Muscle of leg (tissue), 3 donors: ENCODE measurements at regions not wholly inside any gene's neighbourhood (a gene's known extent, or its start where the extent isn't known, plus 50 kb on each side); places are given as distances from the start of the nearest gene placed in this dataset.

ENCODE experiments used
- DNase-seq: peaks from one replicate; pipeline ENCODE4 v3.0.0; 2013
- H3K27ac ChIP-seq: one replicate; pipeline ENCODE4 v1.5.1; 2013; ENCODE audit warnings: mild to moderate bottlenecking, low read length, control low read depth
- H3K27me3 ChIP-seq: one replicate; pipeline ENCODE4 v1.6.1; 2013; ENCODE audit warnings: low read length; ENCODE audit not compliant: control insufficient read depth, insufficient read depth
- H3K36me3 ChIP-seq: one replicate; pipeline ENCODE4 v1.6.1; 2013; ENCODE audit warnings: low read length; ENCODE audit not compliant: control insufficient read depth, insufficient read depth
- H3K4me1 ChIP-seq: one replicate; pipeline ENCODE4 v1.6.1; 2013; ENCODE audit warnings: low read length; ENCODE audit not compliant: control insufficient read depth, insufficient read depth
- H3K4me3 ChIP-seq: one replicate; pipeline ENCODE4 v1.5.1; 2013; ENCODE audit warnings: low read length, control low read depth
- H3K9me3 ChIP-seq: replicated peaks from 2 replicates; pipeline ENCODE4 v1.6.1; 2013; ENCODE audit warnings: low read depth, low read length; ENCODE audit not compliant: control insufficient read depth
- WGBS: methylation state at CpG from one replicate; pipeline ENCODE4 v1.1.5; 2013; ENCODE audit warnings: missing lambda C conversion rate; ENCODE audit not compliant: insufficient coverage; 5-methylcytosine and 5-hydroxymethylcytosine counted together

DNA sequence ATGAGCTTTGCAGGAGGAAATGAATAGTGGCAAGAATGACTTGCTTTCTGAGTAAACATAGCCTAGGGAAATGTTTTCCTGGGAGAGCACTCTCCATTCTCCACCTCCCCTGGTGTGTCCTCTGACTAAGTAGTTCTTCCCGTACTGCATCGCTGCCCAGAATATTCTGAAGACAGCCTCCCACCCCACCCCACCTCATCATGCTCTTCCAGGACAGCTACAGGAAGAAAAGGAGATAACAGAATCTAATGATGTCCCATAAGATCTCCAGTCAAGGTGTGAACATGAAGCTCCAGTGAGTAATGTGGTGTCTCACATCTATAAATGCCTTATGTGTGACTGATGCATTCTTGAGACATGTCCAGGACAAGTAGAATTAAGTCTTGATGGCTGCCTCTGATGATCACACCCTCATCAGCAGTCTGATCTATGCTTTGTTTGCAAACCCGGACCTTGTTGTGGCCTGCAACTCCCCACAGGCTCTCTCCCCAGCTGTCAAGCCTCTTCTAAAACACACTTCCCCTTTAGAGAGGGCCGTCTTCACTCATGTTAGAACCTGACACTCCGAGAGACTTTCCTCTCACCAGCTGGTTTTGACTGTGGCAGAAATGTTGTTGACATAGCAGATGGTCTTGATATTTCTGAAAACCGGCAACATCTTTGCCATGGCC is 183.0 kb downstream of the CYYR1 start:
- H3K27ac ChIP-seq, result no peak overlapping the region
- peaks cover 6% of the 10 kb centered on the region for H3K4me1 ChIP-seq
- WGBS, result no CpG with 5 or more reads among the region's 6 CpGs
- H3K4me3 ChIP-seq, result no peak overlapping the region
- DNase-seq, result peak; percentile 33
- H3K27me3 ChIP-seq, result no peaks in the 10 kb centered on the region
- no peaks in the 10 kb centered on the region for H3K36me3 ChIP-seq
- no peaks in the 10 kb centered on the region for H3K9me3 ChIP-seq

DNA sequence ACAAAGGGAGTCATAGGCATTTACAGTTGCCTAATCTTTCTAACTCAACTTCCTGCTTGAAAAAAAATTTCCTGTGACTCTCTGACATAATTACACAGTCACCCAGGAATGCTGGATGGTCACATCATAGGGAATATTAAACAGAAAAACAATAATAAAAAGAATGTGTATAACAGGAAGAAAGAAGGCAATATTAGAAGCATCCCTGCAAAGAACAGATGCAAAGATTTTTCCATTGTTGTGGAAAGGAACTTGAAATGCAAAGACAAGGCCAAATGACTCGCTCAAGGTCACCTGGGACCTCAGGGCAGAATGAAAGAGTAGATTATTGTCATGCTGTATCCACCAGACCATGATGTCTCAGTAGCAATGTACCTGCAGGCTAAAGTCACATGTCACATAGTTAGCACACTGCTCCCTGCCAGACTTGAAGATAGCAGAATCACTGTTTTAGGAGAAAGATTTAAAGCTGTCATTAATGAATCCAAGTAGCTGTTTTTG is 184.3 kb downstream of the CYYR1 start:
- Histone ChIP-seq H3K27ac (no peak overlapping the region), H3K36me3 (no peaks in the 10 kb centered on the region), H3K9me3 (no peaks in the 10 kb centered on the region), H3K4me3 (no peak overlapping the region), H3K27me3 (no peaks in the 10 kb centered on the region), H3K4me1 (peaks cover 6% of the 10 kb centered on the region)
- WGBS, result 0% methylated on average over 1 of the region's 1 CpG
- DNase-seq, result peak; percentile 9

GRCh38 chr21:26385721-26386120 is 187.4 kb downstream of the CYYR1 start:
- WGBS, result no CpG with 5 or more reads among the region's 3 CpGs
- H3K27ac ChIP-seq, result no peak overlapping the region
- H3K36me3 ChIP-seq, result no peaks in the 10 kb centered on the region
- H3K4me1 ChIP-seq, result peaks cover 6% of the 10 kb centered on the region
- no peak overlapping the region for H3K4me3 ChIP-seq
- H3K27me3 ChIP-seq, result no peaks in the 10 kb centered on the region
- no peaks in the 10 kb centered on the region for H3K9me3 ChIP-seq
- no peak for DNase-seq

GRCh38 chr21:26379561-26379960 is 193.5 kb downstream of the CYYR1 start:
- no peaks in the 10 kb centered on the region for H3K27me3 ChIP-seq

DNA sequence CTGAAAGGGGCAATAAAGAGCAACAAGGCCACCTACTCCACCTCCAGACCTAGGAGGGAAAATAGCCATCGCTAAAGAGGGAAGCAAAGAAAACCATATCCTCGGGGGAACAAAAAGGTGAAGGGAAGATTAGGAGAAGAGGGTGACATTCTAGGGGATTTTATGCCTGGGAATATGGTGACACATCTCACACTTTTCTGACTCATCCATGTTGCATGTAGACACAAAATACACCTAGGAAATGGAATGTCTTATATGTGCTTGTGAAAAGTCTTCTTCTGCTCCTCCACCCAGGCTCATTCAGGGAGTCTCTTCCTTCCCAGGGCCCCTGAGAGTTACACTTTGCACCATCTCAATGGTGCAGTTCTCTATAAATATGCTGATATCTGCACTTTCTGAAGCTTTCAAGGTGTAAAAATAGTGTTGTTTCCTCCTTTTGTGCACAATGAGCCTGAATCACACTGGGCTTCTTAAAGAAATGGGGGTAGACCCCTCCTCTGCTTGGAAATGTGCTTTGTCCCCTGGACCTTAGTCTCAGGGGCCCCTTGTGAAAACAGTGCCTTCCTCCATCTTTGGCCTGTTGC is 195.9 kb downstream of the CYYR1 start:
- no peak for DNase-seq
- no peaks in the 10 kb centered on the region for H3K27me3 ChIP-seq
- no peaks in the 10 kb centered on the region for H3K36me3 ChIP-seq
- H3K4me1 ChIP-seq, result no peaks in the 10 kb centered on the region
- no peaks in the 10 kb centered on the region for H3K9me3 ChIP-seq
- no peak overlapping the region for H3K4me3 ChIP-seq
- H3K27ac ChIP-seq, result no peak overlapping the region
- no CpG with 5 or more reads among the region's 2 CpGs for WGBS

More at GRCh38 chr21:26379561-26379960, 193.5 kb downstream of the CYYR1 start:
- Histone ChIP-seq H3K9me3 (no peaks in the 10 kb centered on the region), H3K36me3 (no peaks in the 10 kb centered on the region), H3K4me3 (no peak overlapping the region), H3K4me1 (no peaks in the 10 kb centered on the region), H3K27ac (no peak overlapping the region)
- no peak for DNase-seq

- H3K4me1 ChIP-seq, result no peaks in the 10 kb centered on the region
- no peaks in the 10 kb centered on the region for H3K27me3 ChIP-seq
- H3K4me3 ChIP-seq, result no peak overlapping the region
- WGBS, result no CpG with 5 or more reads among the region's 2 CpGs
- DNase-seq, result no peak
- no peak overlapping the region for H3K27ac ChIP-seq
- no peaks in the 10 kb centered on the region for H3K36me3 ChIP-seq
- no peaks in the 10 kb centered on the region for H3K9me3 ChIP-seq
These were observed 198.3 kb downstream of the CYYR1 start for GRCh38 chr21:26374817-26375216.

GRCh38 chr21:26368591-26369320 is 198.2 kb upstream of the APP start:
- H3K4me1 ChIP-seq, result no peaks in the 10 kb centered on the region
- WGBS, result no CpG with 5 or more reads among the region's 3 CpGs
- no peak for DNase-seq
- no peak overlapping the region for H3K27ac ChIP-seq
- no peak overlapping the region for H3K4me3 ChIP-seq
- H3K36me3 ChIP-seq, result no peaks in the 10 kb centered on the region
- H3K9me3 ChIP-seq, result no peaks in the 10 kb centered on the region
- no peaks in the 10 kb centered on the region for H3K27me3 ChIP-seq

- WGBS, result no CpG with 5 or more reads among the region's 2 CpGs
- DNase-seq, result no peak
- Histone ChIP-seq H3K4me3 (no peak overlapping the region), H3K27ac (no peak overlapping the region), H3K36me3 (no peaks in the 10 kb centered on the region), H3K4me1 (no peaks in the 10 kb centered on the region), H3K9me3 (no peaks in the 10 kb centered on the region), H3K27me3 (no peaks in the 10 kb centered on the region)
These were observed 196.2 kb upstream of the APP start for GRCh38 chr21:26366781-26367180.

- H3K27ac ChIP-seq, result no peak overlapping the region
- no peaks in the 10 kb centered on the region for H3K27me3 ChIP-seq
- no peaks in the 10 kb centered on the region for H3K9me3 ChIP-seq
- H3K36me3 ChIP-seq, result no peaks in the 10 kb centered on the region
- H3K4me1 ChIP-seq, result no peaks in the 10 kb centered on the region
- no peak for DNase-seq
- WGBS, result 67% methylated on average over 1 of the region's 3 CpGs
- no peak overlapping the region for H3K4me3 ChIP-seq
These were observed 195.3 kb upstream of the APP start for GRCh38 chr21:26365849-26366248.

GRCh38 chr21:26351661-26352060 is 181.1 kb upstream of the APP start:
- no peak overlapping the region for H3K27ac ChIP-seq
- WGBS, result no CpG with 5 or more reads among the region's 1 CpG

More at GRCh38 chr21:26351661-26352060, 181.1 kb upstream of the APP start:
- no peaks in the 10 kb centered on the region for H3K36me3 ChIP-seq
- no peak overlapping the region for H3K4me3 ChIP-seq
- no peaks in the 10 kb centered on the region for H3K27me3 ChIP-seq
- DNase-seq, result no peak
- no peaks in the 10 kb centered on the region for H3K4me1 ChIP-seq
- no peaks in the 10 kb centered on the region for H3K9me3 ChIP-seq
